Osteoblast (primary cell): ENCODE measurements at regions not wholly inside any gene's neighbourhood (a gene's known extent, or its start where the extent isn't known, plus 50 kb on each side); places are given as distances from the start of the nearest gene placed in this dataset.

Experiments used
- DNase-seq: peaks from one replicate; pipeline ENCODE4 v3.0.0; 2011; ENCODE audit warnings: low spot score, mixed read lengths; ENCODE audit not compliant: insufficient read length; ENCODE audit errors: missing footprints
- H2AFZ ChIP-seq: 2 replicates; pipeline ENCODE4 v1.6.0; 2011; ENCODE audit warnings: mild to moderate bottlenecking, low read length
- H3K27ac ChIP-seq: 2 replicates; pipeline ENCODE4 v1.5.1; 2011; ENCODE audit warnings: mild to moderate bottlenecking, low read depth, low read length, moderate library complexity
- H3K27me3 ChIP-seq: 2 replicates; pipeline ENCODE4 v1.6.0; 2012; ENCODE audit warnings: mild to moderate bottlenecking, control low read depth, inconsistent platforms, low read length, moderate library complexity; ENCODE audit not compliant: insufficient read depth
- H3K36me3 ChIP-seq: 2 replicates; pipeline ENCODE4 v1.5.1; 2011; ENCODE audit warnings: mild to moderate bottlenecking, low read length, control low read depth, moderate library complexity; ENCODE audit not compliant: insufficient read depth
- H3K4me1 ChIP-seq: 2 replicates; pipeline ENCODE4 v1.5.1; 2011; ENCODE audit warnings: mild to moderate bottlenecking, low read length, control low read depth, moderate library complexity; ENCODE audit not compliant: insufficient read depth
- H3K4me2 ChIP-seq: 2 replicates; pipeline ENCODE4 v1.6.0; 2011; ENCODE audit warnings: mild to moderate bottlenecking, low read length; ENCODE audit not compliant: insufficient read depth
- H3K4me3 ChIP-seq: fragments of 200-600 bp; sonication (generic); 3 replicates; pipeline ENCODE4 v1.5.1; 2012; ENCODE audit warnings: mild to moderate bottlenecking, low read length, inconsistent platforms; ENCODE audit not compliant: insufficient read depth
- H3K79me2 ChIP-seq: 2 replicates; pipeline ENCODE4 v1.6.0; 2012; ENCODE audit warnings: mild to moderate bottlenecking, low read length, control low read depth, inconsistent platforms; ENCODE audit not compliant: insufficient read depth
- H3K9me3 ChIP-seq: 2 replicates; pipeline ENCODE4 v1.5.1; 2011; ENCODE audit warnings: low read depth, low read length, control low read depth
- H4K20me1 ChIP-seq: 2 replicates; pipeline ENCODE4 v1.6.0; 2012; ENCODE audit warnings: mild to moderate bottlenecking, low read length, control low read depth; ENCODE audit not compliant: insufficient read depth
- CTCF ChIP-seq: IDR thresholded peaks from 2 replicates; pipeline ENCODE4 v1.5.1; 2011; ENCODE audit warnings: mild to moderate bottlenecking, low read depth, low read length, moderate library complexity; ENCODE audit errors: extremely low read depth

DNA sequence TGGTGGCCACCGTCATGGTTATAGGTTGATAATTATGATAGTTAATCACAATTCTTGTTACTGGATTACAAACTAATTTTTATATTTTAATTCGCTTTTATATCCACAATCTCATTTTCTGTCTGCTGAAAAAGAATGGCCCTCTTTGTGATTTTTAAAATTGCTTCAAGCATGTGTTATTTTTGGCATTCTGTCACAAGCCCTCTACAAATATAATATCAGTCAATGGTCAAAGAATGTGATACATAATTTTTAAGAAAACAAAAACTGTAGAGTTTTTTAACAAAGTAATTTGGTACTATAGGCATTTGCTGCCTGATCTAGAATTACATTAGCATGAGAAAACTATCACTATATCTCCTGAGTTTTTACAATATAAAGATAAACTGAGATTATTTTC, 352.0 kb upstream of the TMTC1 start:
- H4K20me1 ChIP-seq, result no peaks in the 10 kb centered on the region
- no peaks in the 10 kb centered on the region for H3K36me3 ChIP-seq
- H3K27me3 ChIP-seq, result no peaks in the 10 kb centered on the region
- no peak for DNase-seq
- H3K4me1 ChIP-seq, result no peaks in the 10 kb centered on the region
- H2AFZ ChIP-seq, result no peak overlapping the region
- no peak for TF ChIP-seq CTCF
- no peak overlapping the region for H3K4me2 ChIP-seq
- H3K79me2 ChIP-seq, result no peaks in the 10 kb centered on the region
- H3K4me3 ChIP-seq, result no peak overlapping the region
- H3K27ac ChIP-seq, result no peak overlapping the region
- no peaks in the 10 kb centered on the region for H3K9me3 ChIP-seq

GRCh38 chr12:30134229-30134628, 350.5 kb upstream of the TMTC1 start:
- Histone ChIP-seq H3K79me2 (no peaks in the 10 kb centered on the region), H3K27me3 (no peaks in the 10 kb centered on the region), H3K27ac (no peak overlapping the region), H3K4me2 (no peak overlapping the region), H3K36me3 (no peaks in the 10 kb centered on the region), H3K4me1 (no peaks in the 10 kb centered on the region), H3K4me3 (no peak overlapping the region), H4K20me1 (no peaks in the 10 kb centered on the region), H3K9me3 (no peaks in the 10 kb centered on the region), H2AFZ (no peak overlapping the region)
- TF ChIP-seq CTCF, result no peak
- DNase-seq, result no peak

GRCh38 chr12:30126944-30127343, 343.2 kb upstream of the TMTC1 start:
- peaks cover 4% of the 10 kb centered on the region for H3K27me3 ChIP-seq
- no peak overlapping the region for H3K4me3 ChIP-seq
- no peak overlapping the region for H3K4me2 ChIP-seq
- no peaks in the 10 kb centered on the region for H4K20me1 ChIP-seq
- no peak overlapping the region for H3K27ac ChIP-seq
- no peaks in the 10 kb centered on the region for H3K36me3 ChIP-seq
- no peak overlapping the region for H2AFZ ChIP-seq
- DNase-seq, result no peak
- TF ChIP-seq CTCF, result no peak
- H3K79me2 ChIP-seq, result no peaks in the 10 kb centered on the region
- no peaks in the 10 kb centered on the region for H3K9me3 ChIP-seq
- H3K4me1 ChIP-seq, result no peaks in the 10 kb centered on the region

DNA sequence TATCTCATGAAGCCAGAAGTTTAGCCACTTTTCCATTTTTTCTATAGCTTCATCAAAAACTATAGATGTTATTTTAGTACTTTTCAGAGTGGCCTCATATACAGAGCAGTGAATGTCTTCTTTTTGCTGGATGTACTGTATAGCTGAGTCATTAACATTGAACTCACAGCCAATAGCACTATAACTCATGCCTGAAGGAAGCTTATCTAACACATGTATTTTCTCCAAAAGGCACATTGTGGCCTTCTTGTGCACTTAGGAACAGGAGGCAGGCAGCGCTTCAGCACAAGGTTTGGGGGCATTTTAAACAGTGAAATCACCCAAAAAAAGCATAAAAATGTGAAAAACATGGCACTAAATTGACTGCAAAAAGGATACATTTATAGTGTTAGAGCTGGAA, 336.8 kb upstream of the TMTC1 start:
- Histone ChIP-seq H3K79me2 (no peaks in the 10 kb centered on the region), H3K4me2 (no peak overlapping the region), H3K4me3 (no peak overlapping the region), H2AFZ (no peak overlapping the region), H3K27ac (no peak overlapping the region), H4K20me1 (no peaks in the 10 kb centered on the region), H3K36me3 (no peaks in the 10 kb centered on the region), H3K9me3 (no peaks in the 10 kb centered on the region), H3K27me3 (peaks cover 4% of the 10 kb centered on the region), H3K4me1 (no peaks in the 10 kb centered on the region)
- TF ChIP-seq CTCF, result no peak
- DNase-seq, result no peak
